ENCODE measurements at regions not wholly inside any gene's neighbourhood (a gene's known extent, or its start where the extent isn't known, plus 50 kb on each side); places are given as distances from the start of the nearest gene placed in this dataset.

- TF ChIP-seq, protein P1, sequence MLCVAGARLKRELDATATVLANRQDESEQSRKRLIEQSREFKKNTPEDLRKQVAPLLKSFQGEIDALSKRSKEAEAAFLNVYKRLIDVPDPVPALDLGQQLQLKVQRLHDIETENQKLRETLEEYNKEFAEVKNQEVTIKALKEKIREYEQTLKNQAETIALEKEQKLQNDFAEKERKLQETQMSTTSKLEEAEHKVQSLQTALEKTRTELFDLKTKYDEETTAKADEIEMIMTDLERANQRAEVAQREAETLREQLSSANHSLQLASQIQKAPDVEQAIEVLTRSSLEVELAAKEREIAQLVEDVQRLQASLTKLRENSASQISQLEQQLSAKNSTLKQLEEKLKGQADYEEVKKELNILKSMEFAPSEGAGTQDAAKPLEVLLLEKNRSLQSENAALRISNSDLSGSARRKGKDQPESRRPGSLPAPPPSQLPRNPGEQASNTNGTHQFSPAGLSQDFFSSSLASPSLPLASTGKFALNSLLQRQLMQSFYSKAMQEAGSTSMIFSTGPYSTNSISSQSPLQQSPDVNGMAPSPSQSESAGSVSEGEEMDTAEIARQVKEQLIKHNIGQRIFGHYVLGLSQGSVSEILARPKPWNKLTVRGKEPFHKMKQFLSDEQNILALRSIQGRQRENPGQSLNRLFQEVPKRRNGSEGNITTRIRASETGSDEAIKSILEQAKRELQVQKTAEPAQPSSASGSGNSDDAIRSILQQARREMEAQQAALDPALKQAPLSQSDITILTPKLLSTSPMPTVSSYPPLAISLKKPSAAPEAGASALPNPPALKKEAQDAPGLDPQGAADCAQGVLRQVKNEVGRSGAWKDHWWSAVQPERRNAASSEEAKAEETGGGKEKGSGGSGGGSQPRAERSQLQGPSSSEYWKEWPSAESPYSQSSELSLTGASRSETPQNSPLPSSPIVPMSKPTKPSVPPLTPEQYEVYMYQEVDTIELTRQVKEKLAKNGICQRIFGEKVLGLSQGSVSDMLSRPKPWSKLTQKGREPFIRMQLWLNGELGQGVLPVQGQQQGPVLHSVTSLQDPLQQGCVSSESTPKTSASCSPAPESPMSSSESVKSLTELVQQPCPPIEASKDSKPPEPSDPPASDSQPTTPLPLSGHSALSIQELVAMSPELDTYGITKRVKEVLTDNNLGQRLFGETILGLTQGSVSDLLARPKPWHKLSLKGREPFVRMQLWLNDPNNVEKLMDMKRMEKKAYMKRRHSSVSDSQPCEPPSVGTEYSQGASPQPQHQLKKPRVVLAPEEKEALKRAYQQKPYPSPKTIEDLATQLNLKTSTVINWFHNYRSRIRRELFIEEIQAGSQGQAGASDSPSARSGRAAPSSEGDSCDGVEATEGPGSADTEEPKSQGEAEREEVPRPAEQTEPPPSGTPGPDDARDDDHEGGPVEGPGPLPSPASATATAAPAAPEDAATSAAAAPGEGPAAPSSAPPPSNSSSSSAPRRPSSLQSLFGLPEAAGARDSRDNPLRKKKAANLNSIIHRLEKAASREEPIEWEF (IDR thresholded peaks at IDR 0.05; ENCODE audit: insufficient replicate concordance, low read depth, low read length), result no peak
- TF ChIP-seq ZBTB40 (IDR thresholded peaks at IDR 0.05; ENCODE audit: borderline replicate concordance) (no peak), MEF2B (IDR thresholded peaks at IDR 0.05; ENCODE audit: partially characterized antibody, poor library complexity, severe bottlenecking) (no peak)
Observed at GRCh38 chrX:122880952-122881351, 303.1 kb upstream of the GRIA3 start (continued).

DNA sequence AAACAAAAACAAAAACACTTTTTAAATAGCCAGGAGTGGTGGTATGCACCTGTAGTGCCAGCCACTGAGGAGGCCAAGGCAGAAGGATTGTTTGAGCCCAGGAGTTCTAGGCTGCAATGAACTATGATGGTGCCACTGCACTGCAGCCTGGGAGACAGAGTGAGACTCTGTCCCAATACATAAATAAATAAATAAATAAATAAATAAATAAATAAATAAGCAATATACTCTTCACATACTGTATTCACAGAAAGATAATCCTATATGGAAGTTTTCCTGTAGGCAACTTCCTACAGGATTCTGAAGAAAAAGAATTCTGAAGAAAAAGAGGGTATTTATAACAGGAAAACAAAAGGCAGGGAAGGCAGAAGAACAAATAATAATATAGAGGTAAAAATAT is 293.3 kb upstream of the GRIA3 start:
- CTCF ChIA-PET, result no interaction called here
- in situ Hi-C loops (cut with MboI), result no loop called here
- H3K9ac ChIP-seq (ENCODE audit: control insufficient read depth, insufficient read depth, low read length), result no peak overlapping the region
- H3K27ac ChIP-seq (ENCODE audit: control insufficient read depth, insufficient read depth), result no peak overlapping the region
- no peaks in the 10 kb centered on the region for H4K20me1 ChIP-seq (ENCODE audit: control insufficient read depth, insufficient read depth)
- FAIRE-seq, result no peak
- no peak overlapping the region for H3K4me2 ChIP-seq (ENCODE audit: control insufficient read depth, insufficient read depth)
- no peak for DNase-seq (ENCODE audit: low read depth, low spot score)
- no peak for ATAC-seq
- no peaks in the 10 kb centered on the region for H3K27me3 ChIP-seq (replicated peaks in 1 of 2; ENCODE audit: control insufficient read depth in 2 of 2, insufficient read depth in 2 of 2, low read length in 1 of 2)
- no peaks in the 10 kb centered on the region for H3K36me3 ChIP-seq (ENCODE audit: control insufficient read depth in 2 of 2, insufficient read depth in 2 of 2, low read length in 1 of 2)
- no peaks in the 10 kb centered on the region for H3K79me2 ChIP-seq (ENCODE audit: control insufficient read depth, insufficient read depth, low read length)
- SMC1A ChIA-PET (ENCODE audit: uncharacterized antibody, unreplicated experiment), result no interaction called here
- POLR2A ChIA-PET, result no interaction called here
- no peaks in the 10 kb centered on the region for H3K9me3 ChIP-seq (replicated peaks; ENCODE audit: control insufficient read depth, insufficient read depth, low read length)
- RAD21 ChIA-PET (ENCODE audit: unreplicated experiment), result no interaction called here
- no peak overlapping the region for H2AFZ ChIP-seq (ENCODE audit: control insufficient read depth, low read depth, low read length)
- no peaks in the 10 kb centered on the region for H3K4me1 ChIP-seq (ENCODE audit: control insufficient read depth, insufficient read depth, low read length)
- intact Hi-C loops (cut with micrococcal nuclease; ENCODE audit: unreplicated experiment), result no loop called here
- BruUV-seq (replicated peaks), result no TSS peak
- no peak overlapping the region for H3K4me3 ChIP-seq
- TF ChIP-seq EED (IDR thresholded peaks at IDR 0.05; ENCODE audit: low read depth) (no peak), SIN3A (IDR thresholded peaks at IDR 0.05; ENCODE audit: low read depth, low read length) (no peak), TBL1XR1 (IDR thresholded peaks at IDR 0.05; ENCODE audit: low read depth, low read length) (no peak), HDGF (IDR thresholded peaks at IDR 0.05) (no peak), NR2C1 (IDR thresholded peaks at IDR 0.05) (no peak), ZNF384 (IDR thresholded peaks at IDR 0.05; ENCODE audit: borderline replicate concordance, low read depth, low read length) (no peak), CTCF (IDR thresholded peaks at IDR 0.05 in 2 of 3, conservative IDR thresholded peaks at IDR 0.05 in 1 of 3; ENCODE audit: control insufficient read depth in 2 of 3, extremely low read depth in 1 of 3, insufficient read depth in 1 of 3, low read depth in 3 of 3, low read length in 3 of 3) (no peak), RB1 (IDR thresholded peaks at IDR 0.05; ENCODE audit: borderline replicate concordance) (no peak), ZSCAN29 (IDR thresholded peaks at IDR 0.05) (no peak)

Data from GM12878 (cell line).